ENCODE measurements at regions not wholly inside any gene's neighbourhood (a gene's known extent, or its start where the extent isn't known, plus 50 kb on each side); places are given as distances from the start of the nearest gene placed in this dataset.

DNA sequence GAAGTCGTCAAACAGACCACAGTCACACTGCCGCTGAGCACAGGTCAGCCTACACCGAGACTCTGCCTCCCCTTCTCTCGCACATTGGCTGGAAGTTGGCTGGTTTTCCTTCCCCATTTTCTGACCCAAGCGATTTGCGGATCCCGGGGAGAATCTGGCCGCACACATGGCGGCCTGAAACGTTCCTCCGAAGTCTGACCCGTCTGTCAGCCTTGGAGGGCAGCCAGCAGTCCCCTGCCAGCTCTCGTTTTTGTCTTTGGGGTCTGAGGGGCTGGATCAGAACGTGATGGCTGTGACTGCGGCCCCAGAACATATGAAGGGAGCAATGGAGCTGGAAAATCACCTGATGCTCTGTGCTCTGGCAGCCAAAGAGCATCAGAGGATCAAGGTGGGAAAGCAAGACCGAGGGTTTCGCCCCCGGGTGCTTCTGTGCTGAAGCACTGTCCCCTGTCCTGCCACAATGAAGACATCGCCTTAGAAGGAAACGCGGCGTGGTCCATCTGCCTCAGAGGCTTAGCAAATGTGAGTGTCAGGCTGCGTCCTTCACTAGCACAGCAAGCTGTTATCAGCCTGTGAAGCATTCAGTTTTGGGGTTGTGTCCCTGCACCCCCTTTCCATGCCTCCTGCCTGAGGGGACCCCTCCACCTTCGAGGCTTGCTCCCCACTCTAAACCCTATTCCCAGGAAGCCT is 119.3 kb upstream of the SHH start:
- Histone ChIP-seq H3K27ac (ENCODE audit: low read length) (no peak overlapping the region), H3K4me3 (ENCODE audit: low read depth in 2 of 2, low read length in 2 of 2) (no peak overlapping the region), H3K27me3 (ENCODE audit: control insufficient read depth, insufficient read depth, low read length) (no peaks in the 10 kb centered on the region), H3K36me3 (ENCODE audit: control insufficient read depth, insufficient read depth, low read length) (no peaks in the 10 kb centered on the region), H3K4me1 (ENCODE audit: control insufficient read depth, insufficient read depth, low read length) (no peaks in the 10 kb centered on the region), H3K9me3 (ENCODE audit: control insufficient read depth, insufficient read depth, low read depth, low read length) (no peaks in the 10 kb centered on the region; the same call in 1 of the 2 replicates)
- DNase-seq (ENCODE audit: low read depth, low spot score) = no peak
- BruUV-seq (replicated peaks) = no TSS peak
- no peak for ATAC-seq
- CTCF ChIA-PET = no interaction called here
- TF ChIP-seq REST (IDR thresholded peaks at IDR 0.05; ENCODE audit: insufficient read depth in 1 of 2, low read depth in 2 of 2, low read length in 1 of 2) = no peak
- TF ChIP-seq TCF7L2 (IDR thresholded peaks at IDR 0.05; ENCODE audit: low read depth, low read length) = no peak
- TF ChIP-seq, protein P1, sequence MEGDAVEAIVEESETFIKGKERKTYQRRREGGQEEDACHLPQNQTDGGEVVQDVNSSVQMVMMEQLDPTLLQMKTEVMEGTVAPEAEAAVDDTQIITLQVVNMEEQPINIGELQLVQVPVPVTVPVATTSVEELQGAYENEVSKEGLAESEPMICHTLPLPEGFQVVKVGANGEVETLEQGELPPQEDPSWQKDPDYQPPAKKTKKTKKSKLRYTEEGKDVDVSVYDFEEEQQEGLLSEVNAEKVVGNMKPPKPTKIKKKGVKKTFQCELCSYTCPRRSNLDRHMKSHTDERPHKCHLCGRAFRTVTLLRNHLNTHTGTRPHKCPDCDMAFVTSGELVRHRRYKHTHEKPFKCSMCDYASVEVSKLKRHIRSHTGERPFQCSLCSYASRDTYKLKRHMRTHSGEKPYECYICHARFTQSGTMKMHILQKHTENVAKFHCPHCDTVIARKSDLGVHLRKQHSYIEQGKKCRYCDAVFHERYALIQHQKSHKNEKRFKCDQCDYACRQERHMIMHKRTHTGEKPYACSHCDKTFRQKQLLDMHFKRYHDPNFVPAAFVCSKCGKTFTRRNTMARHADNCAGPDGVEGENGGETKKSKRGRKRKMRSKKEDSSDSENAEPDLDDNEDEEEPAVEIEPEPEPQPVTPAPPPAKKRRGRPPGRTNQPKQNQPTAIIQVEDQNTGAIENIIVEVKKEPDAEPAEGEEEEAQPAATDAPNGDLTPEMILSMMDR (IDR thresholded peaks at IDR 0.05) = no peak
- TF ChIP-seq POLR2AphosphoS5 (IDR thresholded peaks at IDR 0.05; ENCODE audit: low read depth, low read length) = no peak
- no peak for TF ChIP-seq SIN3A (IDR thresholded peaks at IDR 0.05; ENCODE audit: borderline replicate concordance, insufficient read depth, low read depth, low read length)
- in situ Hi-C loops (cut with HindIII; ENCODE audit: low pct_unique_long_range_greater_than_20kb, low sequenced_read_pairs) = no loop called here
- POLR2A ChIA-PET = no interaction called here
- intact Hi-C loops (cut with micrococcal nuclease; ENCODE audit: unreplicated experiment) = no loop called here

- no peak for DNase-seq (ENCODE audit: low read depth, low spot score)
- Histone ChIP-seq H3K27me3 (ENCODE audit: control insufficient read depth, insufficient read depth, low read length) (no peaks in the 10 kb centered on the region), H3K4me1 (ENCODE audit: control insufficient read depth, insufficient read depth, low read length) (no peaks in the 10 kb centered on the region), H3K36me3 (ENCODE audit: control insufficient read depth, insufficient read depth, low read length) (no peaks in the 10 kb centered on the region), H3K9me3 (ENCODE audit: control insufficient read depth, insufficient read depth, low read depth, low read length) (no peaks in the 10 kb centered on the region; the same call in 1 of the 2 replicates), H3K4me3 (ENCODE audit: low read depth in 2 of 2, low read length in 2 of 2) (no peak overlapping the region), H3K27ac (ENCODE audit: low read length) (no peak overlapping the region)
- CTCF ChIA-PET = no interaction called here
- in situ Hi-C loops (cut with HindIII; ENCODE audit: low pct_unique_long_range_greater_than_20kb, low sequenced_read_pairs) = no loop called here
- TF ChIP-seq REST (IDR thresholded peaks at IDR 0.05; ENCODE audit: insufficient read depth in 1 of 2, low read depth in 2 of 2, low read length in 1 of 2) = no peak
- TF ChIP-seq, protein P1 (IDR thresholded peaks at IDR 0.05) = no peak
- TF ChIP-seq TCF7L2 (IDR thresholded peaks at IDR 0.05; ENCODE audit: low read depth, low read length) = no peak
- TF ChIP-seq POLR2AphosphoS5 (IDR thresholded peaks at IDR 0.05; ENCODE audit: low read depth, low read length) = no peak
- TF ChIP-seq SIN3A (IDR thresholded peaks at IDR 0.05; ENCODE audit: borderline replicate concordance, insufficient read depth, low read depth, low read length) = no peak
- POLR2A ChIA-PET = no interaction called here
- ATAC-seq = no peak
- intact Hi-C loops (cut with micrococcal nuclease; ENCODE audit: unreplicated experiment) = no loop called here
- BruUV-seq (replicated peaks) = no TSS peak
Observed at GRCh38 chr7:155930527-155930926, 118.3 kb upstream of the SHH start.

Measured in Panc1 (cell line).